K562 (cell line): ENCODE measurements at regions not wholly inside any gene's neighbourhood (a gene's known extent, or its start where the extent isn't known, plus 50 kb on each side); places are given as distances from the start of the nearest gene placed in this dataset.

Source experiments
- ATAC-seq: fragments of 200-7000 bp; cut with Tn5 transposase; 3 replicates; pipeline ENCODE4 v1.9.1; 2020; ENCODE audit warnings: moderate library complexity
- BruUV-seq: library from RNA; stranded (reverse); fragments of 400-500 nt; replicated peaks from 2 replicates; lab custom pipeline; 2021; lab: Mats Ljungman, UMichigan
- CTCF ChIA-PET: fragments of 300-600 bp; formaldehyde crosslinking; extraction: SDS; loops from one replicate; lab custom pipeline; 2021; ENCODE audit warnings: low intra/inter-chr PET ratio; lab: Yijun Ruan, JAX
- POLR2A ChIA-PET: fragments of 300-600, 350-650 bp; sonication (Branson Sonifier 250); formaldehyde crosslinking; extraction: SDS; loops from one replicate; lab custom pipeline; 2021; ENCODE audit warnings: antibody characterized with exemption, inconsistent platforms; lab: Yijun Ruan, JAX
- DNase-seq, 4 experiments: peaks; one replicate each; pipeline versions ENCODE4 v3.0.0 to v3.0.0-alpha.2; 2011 to 2018; ENCODE audit warnings: low spot score in 3 of 4, mixed read lengths in 3 of 4; ENCODE audit errors: extremely low read depth in 1 of 4
- FAIRE-seq: peaks from 2 replicates; lab custom pipeline; 2011; peaks lifted over from hg19 to GRCh38; lab: Jason Lieb, UNC
- H2AFZ ChIP-seq: 2 replicates; pipeline ENCODE4 v1.6.0; 2011; ENCODE audit warnings: low read depth, low read length, control low read depth, inconsistent platforms
- H3K27ac ChIP-seq: fragments of 200-600 bp; 3 replicates; pipeline ENCODE4 v1.8.0; 2011; ENCODE audit warnings: low read depth, mild to moderate bottlenecking, control low read depth, inconsistent platforms, low read length, moderate library complexity, mixed read lengths; ENCODE audit errors: extremely low read depth
- H3K27me3 ChIP-seq, 2 experiments: fragments of 300-600 bp in 1 of 2; 2 replicates in 1 of 2; 3 replicates in 1 of 2; pipeline versions ENCODE4 v1.6.0 to v1.8.0; 2011; ENCODE audit warnings: inconsistent platforms in 2 of 2, low read length in 2 of 2, mild to moderate bottlenecking in 1 of 2, mixed read lengths in 1 of 2, moderate library complexity in 1 of 2; ENCODE audit not compliant: control insufficient read depth in 2 of 2, insufficient read depth in 2 of 2
- H3K36me3 ChIP-seq: fragments of 300-600 bp; 3 replicates; pipeline ENCODE4 v1.8.0; 2011; ENCODE audit warnings: mild to moderate bottlenecking, low read length, inconsistent platforms; ENCODE audit not compliant: control insufficient read depth, insufficient read depth
- H3K4me1 ChIP-seq, 2 experiments: fragments of 200-600 bp in 1 of 2; replicated peaks in 1 of 2; 2 replicates in 1 of 2; 3 replicates in 1 of 2; pipeline versions ENCODE4 v1.5.1 to v1.8.0; 2011; ENCODE audit warnings: inconsistent platforms in 2 of 2, low read length in 2 of 2, mild to moderate bottlenecking in 1 of 2, mixed read lengths in 1 of 2, moderate library complexity in 1 of 2; ENCODE audit not compliant: control insufficient read depth in 2 of 2, insufficient read depth in 2 of 2
- H3K4me2 ChIP-seq: 2 replicates; pipeline ENCODE4 v1.6.1; 2011; ENCODE audit warnings: low read length, control low read depth, inconsistent platforms, mixed read lengths; ENCODE audit not compliant: insufficient read depth
- H3K4me3 ChIP-seq: fragments of 200-600 bp; sonication (generic), shearing (Covaris generic); 2 replicates; pipeline ENCODE4 v1.5.1; 2016; ENCODE audit warnings: control low read depth, inconsistent platforms
- H3K79me2 ChIP-seq: fragments of 200-600 bp; 3 replicates; pipeline ENCODE4 v1.8.0; 2011; ENCODE audit warnings: low read length, inconsistent platforms; ENCODE audit not compliant: control insufficient read depth, insufficient read depth
- H3K9ac ChIP-seq, 2 experiments: 2 replicates each; pipeline versions ENCODE4 v1.6.0 to v1.6.1; 2011; ENCODE audit warnings: low read depth in 2 of 2, low read length in 2 of 2, control low read depth in 1 of 2, inconsistent platforms in 1 of 2, mild to moderate bottlenecking in 1 of 2, mixed read lengths in 1 of 2; ENCODE audit not compliant: insufficient read depth in 1 of 2
- H3K9me1 ChIP-seq: one replicate; pipeline ENCODE4 v1.6.0; 2011; ENCODE audit warnings: inconsistent platforms, mild to moderate bottlenecking, low read length, moderate library complexity; ENCODE audit not compliant: control insufficient read depth, insufficient read depth
- H3K9me3 ChIP-seq: replicated peaks from 2 replicates; pipeline ENCODE4 v1.5.1; 2011; ENCODE audit warnings: low read depth, low read length, inconsistent platforms; ENCODE audit not compliant: control insufficient read depth, insufficient read depth
- H4K20me1 ChIP-seq: replicated peaks from 2 replicates; pipeline ENCODE4 v1.6.1; 2011; ENCODE audit warnings: low read length, inconsistent platforms, mixed read lengths; ENCODE audit not compliant: control insufficient read depth, insufficient read depth
- CBX8 ChIP-seq: fragments of 200-600 bp; sonication (generic); IDR thresholded peaks from 2 replicates; pipeline ENCODE4 v1.6.1; 2012; ENCODE audit warnings: borderline replicate concordance, mixed run types, low read depth, mild to moderate bottlenecking, moderate library complexity, mixed read lengths, low read length, control low read depth, inconsistent platforms; ENCODE audit not compliant: poor library complexity, severe bottlenecking; ENCODE audit errors: extremely low read depth
- HCFC1 ChIP-seq: IDR thresholded peaks from 2 replicates; pipeline ENCODE4 v1.6.1; 2012; ENCODE audit warnings: low read depth, low read length, improper control_type of control experiment
- RFX1 ChIP-seq: fragments of 450-650 bp; IDR thresholded peaks from 2 replicates; pipeline ENCODE4 v1.6.1; 2016; ENCODE audit warnings: mild to moderate bottlenecking, moderate library complexity
- SMARCB1 ChIP-seq: IDR thresholded peaks from 2 replicates; pipeline ENCODE4 v1.6.1; 2011; ENCODE audit warnings: improper control_type of control experiment, low read depth; ENCODE audit not compliant: insufficient read length
- whole genome bisulfite sequencing: fragments of 100-300 bp; shearing (Covaris generic); methylation state at CpG from one replicate; pipeline ENCODE4 v1.1.6; 2016; ENCODE audit warnings: low coverage, mixed read lengths; ENCODE audit not compliant: insufficient coverage; ENCODE audit errors: missing lambda C conversion rate; 5-methylcytosine and 5-hydroxymethylcytosine counted together
- in situ Hi-C: fragments of 300-500 bp; cut with MboI; formaldehyde crosslinking; loops from 4 replicates; pipeline ENCODE4 v1.15.0; 2018; ENCODE audit warnings: inconsistent platforms, mixed read lengths
- intact Hi-C: fragments of 100-400 bp; cut with micrococcal nuclease; formaldehyde crosslinking; loops from 2 replicates; pipeline ENCODE4 v1.14.2; 2022
- TF ChIP-seq, protein P1 (sequence below), 2 experiments: fragments of 450-650 bp in 1 of 2; sonication (generic) in 1 of 2; formaldehyde crosslinking in 1 of 2; IDR thresholded peaks; 2 replicates each; pipeline versions ENCODE4 v1.7.1 to v1.9.0; 2016 to 2022; ENCODE audit warnings: inconsistent platforms in 1 of 2, mild to moderate bottlenecking in 1 of 2, missing genetic modification reagents in 1 of 2

DNA sequence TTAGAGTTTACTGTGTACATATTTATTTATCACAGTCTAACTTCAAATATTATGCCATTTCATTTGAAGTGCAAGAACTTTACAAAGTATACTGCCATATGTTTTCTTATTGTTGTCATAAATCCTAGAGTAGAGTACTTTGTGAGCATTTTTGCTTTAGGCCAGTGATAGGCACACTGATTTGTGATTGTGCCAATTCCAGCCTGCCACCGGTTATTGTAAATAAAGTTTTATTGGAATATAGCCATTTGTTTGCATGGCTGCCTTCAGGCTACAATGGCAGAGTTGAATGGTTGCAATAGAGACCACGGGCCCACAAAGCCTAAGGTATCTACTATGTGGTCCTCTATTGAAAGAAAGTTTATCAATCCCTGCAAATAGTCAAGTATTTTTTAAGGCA is 175.8 kb upstream of the GALNT2 start:
- CTCF ChIA-PET: no interaction called here
- Histone ChIP-seq H4K20me1 (no peaks in the 10 kb centered on the region), H3K27ac (no peak overlapping the region), H3K36me3 (no peaks in the 10 kb centered on the region), H3K9me3 (no peaks in the 10 kb centered on the region), H3K9me1 (no peaks in the 10 kb centered on the region)
- no TSS peak for BruUV-seq
- in situ Hi-C loops: no loop called here
- no peak for TF ChIP-seq HCFC1
- TF ChIP-seq RFX1: no peak
- no peak for TF ChIP-seq CBX8
- no peak for TF ChIP-seq SMARCB1
- TF ChIP-seq, protein P1, sequence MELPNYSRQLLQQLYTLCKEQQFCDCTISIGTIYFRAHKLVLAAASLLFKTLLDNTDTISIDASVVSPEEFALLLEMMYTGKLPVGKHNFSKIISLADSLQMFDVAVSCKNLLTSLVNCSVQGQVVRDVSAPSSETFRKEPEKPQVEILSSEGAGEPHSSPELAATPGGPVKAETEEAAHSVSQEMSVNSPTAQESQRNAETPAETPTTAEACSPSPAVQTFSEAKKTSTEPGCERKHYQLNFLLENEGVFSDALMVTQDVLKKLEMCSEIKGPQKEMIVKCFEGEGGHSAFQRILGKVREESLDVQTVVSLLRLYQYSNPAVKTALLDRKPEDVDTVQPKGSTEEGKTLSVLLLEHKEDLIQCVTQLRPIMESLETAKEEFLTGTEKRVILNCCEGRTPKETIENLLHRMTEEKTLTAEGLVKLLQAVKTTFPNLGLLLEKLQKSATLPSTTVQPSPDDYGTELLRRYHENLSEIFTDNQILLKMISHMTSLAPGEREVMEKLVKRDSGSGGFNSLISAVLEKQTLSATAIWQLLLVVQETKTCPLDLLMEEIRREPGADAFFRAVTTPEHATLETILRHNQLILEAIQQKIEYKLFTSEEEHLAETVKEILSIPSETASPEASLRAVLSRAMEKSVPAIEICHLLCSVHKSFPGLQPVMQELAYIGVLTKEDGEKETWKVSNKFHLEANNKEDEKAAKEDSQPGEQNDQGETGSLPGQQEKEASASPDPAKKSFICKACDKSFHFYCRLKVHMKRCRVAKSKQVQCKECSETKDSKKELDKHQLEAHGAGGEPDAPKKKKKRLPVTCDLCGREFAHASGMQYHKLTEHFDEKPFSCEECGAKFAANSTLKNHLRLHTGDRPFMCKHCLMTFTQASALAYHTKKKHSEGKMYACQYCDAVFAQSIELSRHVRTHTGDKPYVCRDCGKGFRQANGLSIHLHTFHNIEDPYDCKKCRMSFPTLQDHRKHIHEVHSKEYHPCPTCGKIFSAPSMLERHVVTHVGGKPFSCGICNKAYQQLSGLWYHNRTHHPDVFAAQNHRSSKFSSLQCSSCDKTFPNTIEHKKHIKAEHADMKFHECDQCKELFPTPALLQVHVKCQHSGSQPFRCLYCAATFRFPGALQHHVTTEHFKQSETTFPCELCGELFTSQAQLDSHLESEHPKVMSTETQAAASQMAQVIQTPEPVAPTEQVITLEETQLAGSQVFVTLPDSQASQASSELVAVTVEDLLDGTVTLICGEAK (IDR thresholded peaks at IDR 0.05): peak; percentile 64
- TF ChIP-seq, protein P1 (CRISPR knock-in tag; IDR thresholded peaks at IDR 0.05): no peak
- TF ChIP-seq, all 486 proteins: peak for 1
- intact Hi-C loops: no loop called here
- Histone ChIP-seq H2AFZ (no peak overlapping the region), H3K79me2 (no peaks in the 10 kb centered on the region), H3K4me3 (no peak overlapping the region), H3K27me3 (peaks cover 12 to 14% of the 10 kb centered on the region in 2 experiments), H3K4me1 (no peaks in the 10 kb centered on the region), H3K9ac (no peak overlapping the region), H3K4me2 (no peak overlapping the region)
- 0% methylated on average over 2 of the region's 2 CpGs for WGBS
- no peak for ATAC-seq
- POLR2A ChIA-PET: no interaction called here
- DNase-seq: no peak
- no peak for FAIRE-seq
